GM23338 (cell line): ENCODE measurements at regions not wholly inside any gene's neighbourhood (a gene's known extent, or its start where the extent isn't known, plus 50 kb on each side); places are given as distances from the start of the nearest gene placed in this dataset.

Source experiments
- CREB1 ChIP-seq: fragments of 250-450 bp; sonication (Bioruptor Pico); IDR thresholded peaks from 2 replicates; pipeline ENCODE4 v1.5.0; 2020; ENCODE audit warnings: low read depth, mild to moderate bottlenecking, moderate library complexity
- CTCF ChIP-seq, 2 experiments: fragments of 200-600 bp in 1 of 2; sonication (generic) in 1 of 2; conservative IDR thresholded peaks; 2 replicates each; pipeline versions ENCODE4 v1.5.1 to v1.6.1; 2016 to 2017; ENCODE audit warnings: antibody characterized with exemption in 2 of 2, low read depth in 2 of 2, mild to moderate bottlenecking in 2 of 2, moderate library complexity in 1 of 2
- ETS1 ChIP-seq: IDR thresholded peaks from 2 replicates; pipeline ENCODE4 v1.6.1; 2016; ENCODE audit warnings: antibody characterized with exemption
- EZH2 ChIP-seq: fragments of 200-600 bp; sonication (generic); IDR thresholded peaks from one replicate; pipeline ENCODE4 v1.8.0; 2017; ENCODE audit warnings: antibody characterized with exemption, mild to moderate bottlenecking, low read depth; ENCODE audit not compliant: unreplicated experiment
- JUNB ChIP-seq: IDR thresholded peaks from one replicate; pipeline ENCODE4 v1.6.1; 2016; ENCODE audit warnings: antibody characterized with exemption; ENCODE audit not compliant: unreplicated experiment
- POLR2AphosphoS5 ChIP-seq: IDR thresholded peaks from 2 replicates; pipeline ENCODE4 v1.6.1; 2016; ENCODE audit warnings: antibody characterized with exemption, low read depth
- REST ChIP-seq: IDR thresholded peaks from one replicate; pipeline ENCODE4 v1.6.1; 2018; ENCODE audit warnings: antibody characterized with exemption; ENCODE audit not compliant: unreplicated experiment

- no peak for TF ChIP-seq CTCF (conservative IDR thresholded peaks at IDR 0.05; ENCODE audit: low read depth in 2 of 2)
- TF ChIP-seq REST = no peak
- TF ChIP-seq CREB1 = no peak
- no peak for TF ChIP-seq POLR2AphosphoS5
- TF ChIP-seq ETS1 = no peak
- no peak for TF ChIP-seq EZH2
- TF ChIP-seq JUNB = no peak
Observed at GRCh38 chr4:108416831-108417230, 203.5 kb upstream of the RPL34 start.
